ENCODE measurements at regions not wholly inside any gene's neighbourhood (a gene's known extent, or its start where the extent isn't known, plus 50 kb on each side); places are given as distances from the start of the nearest gene placed in this dataset.

DNA sequence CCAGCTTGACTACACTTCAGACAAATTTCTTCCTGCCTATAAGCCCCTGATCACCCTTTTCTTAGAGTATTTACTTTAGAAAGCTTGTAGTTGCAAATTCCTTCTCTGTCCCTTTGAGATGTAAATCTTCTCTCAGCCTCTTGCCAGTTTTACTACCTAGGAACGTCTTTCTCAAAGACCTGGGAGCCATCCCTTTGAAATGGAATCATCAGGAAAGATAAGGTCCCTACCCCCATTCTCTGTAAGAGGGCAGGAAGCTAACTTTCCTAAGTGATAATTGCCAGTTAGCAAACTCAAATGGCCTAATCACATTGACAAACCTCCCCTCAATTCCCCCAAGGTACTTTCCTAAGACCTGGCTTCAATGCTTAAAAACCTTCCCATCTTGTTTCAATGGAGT, 304.5 kb downstream of the MDFIC start:
- no peak overlapping the region for H3K4me2 ChIP-seq (ENCODE audit: low read length)
- no peak overlapping the region for H3K4me3 ChIP-seq (ENCODE audit: low read length)
- no peaks in the 10 kb centered on the region for H3K4me1 ChIP-seq (ENCODE audit: control insufficient read depth, low read length)
- no peaks in the 10 kb centered on the region for H3K9me3 ChIP-seq (ENCODE audit: control insufficient read depth, insufficient read depth, low read length)
- TF ChIP-seq CTCF (IDR thresholded peaks at IDR 0.05; ENCODE audit: low read depth, low read length, poor library complexity, severe bottlenecking) (no peak), EZH2phosphoT487 (IDR thresholded peaks at IDR 0.05; ENCODE audit: borderline replicate concordance, low read length) (no peak)
- H3K79me2 ChIP-seq (ENCODE audit: control insufficient read depth, low read length), result no peaks in the 10 kb centered on the region
- H3K27me3 ChIP-seq (ENCODE audit: control insufficient read depth, low read length), result no peaks in the 10 kb centered on the region
- H3K9me2 ChIP-seq (replicated peaks; ENCODE audit: control insufficient read depth, low read length), result no peaks in the 10 kb centered on the region
- H3F3A ChIP-seq (ENCODE audit: control insufficient read depth, insufficient read depth), result no peaks in the 10 kb centered on the region
- no peaks in the 10 kb centered on the region for H4K20me1 ChIP-seq (ENCODE audit: control insufficient read depth, insufficient read depth, low read depth, low read length)
- no peak overlapping the region for H3K27ac ChIP-seq (ENCODE audit: low read depth, low read length)
- H3K36me3 ChIP-seq (ENCODE audit: control insufficient read depth, low read length), result no peaks in the 10 kb centered on the region

- Histone ChIP-seq H3K79me2 (ENCODE audit: control insufficient read depth, low read length) (no peaks in the 10 kb centered on the region), H3K9me3 (ENCODE audit: control insufficient read depth, insufficient read depth, low read length) (no peaks in the 10 kb centered on the region), H3K36me3 (ENCODE audit: control insufficient read depth, low read length) (no peaks in the 10 kb centered on the region), H3K27ac (ENCODE audit: low read depth, low read length) (no peak overlapping the region), H3F3A (ENCODE audit: control insufficient read depth, insufficient read depth) (no peaks in the 10 kb centered on the region), H4K20me1 (ENCODE audit: control insufficient read depth, insufficient read depth, low read depth, low read length) (no peaks in the 10 kb centered on the region), H3K9me2 (replicated peaks; ENCODE audit: control insufficient read depth, low read length) (no peaks in the 10 kb centered on the region), H3K4me3 (ENCODE audit: low read length) (no peak overlapping the region), H3K4me1 (ENCODE audit: control insufficient read depth, low read length) (no peaks in the 10 kb centered on the region), H3K27me3 (ENCODE audit: control insufficient read depth, low read length) (no peaks in the 10 kb centered on the region), H3K4me2 (ENCODE audit: low read length) (no peak overlapping the region)
- no peak for TF ChIP-seq CTCF (IDR thresholded peaks at IDR 0.05; ENCODE audit: low read depth, low read length, poor library complexity, severe bottlenecking)
- no peak for TF ChIP-seq EZH2phosphoT487 (IDR thresholded peaks at IDR 0.05; ENCODE audit: borderline replicate concordance, low read length)
Observed at GRCh38 chr7:115224922-115225321, 303.0 kb downstream of the MDFIC start.

DNA sequence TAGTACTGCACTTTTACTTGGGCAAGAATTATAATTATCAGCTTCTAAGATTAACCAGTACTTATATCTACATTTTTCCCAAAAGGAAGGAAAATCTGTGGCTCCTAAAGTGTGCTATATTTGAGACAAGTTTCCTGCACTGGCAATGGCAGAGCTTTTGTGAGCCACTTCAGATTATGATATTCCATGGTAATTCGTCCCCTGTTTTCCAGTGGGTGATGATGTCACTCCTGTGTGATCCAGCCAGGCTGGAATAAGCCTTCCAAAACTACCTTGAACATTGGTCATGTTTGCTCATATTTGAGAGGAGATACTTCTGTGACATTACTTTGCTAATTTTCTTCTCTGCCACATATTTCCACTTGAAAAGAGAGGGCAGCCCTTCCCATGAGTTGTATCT, 302.1 kb downstream of the MDFIC start:
- Histone ChIP-seq H3K4me2 (ENCODE audit: low read length) (no peak overlapping the region), H3K4me1 (ENCODE audit: control insufficient read depth, low read length) (no peaks in the 10 kb centered on the region), H4K20me1 (ENCODE audit: control insufficient read depth, insufficient read depth, low read depth, low read length) (no peaks in the 10 kb centered on the region), H3K27me3 (ENCODE audit: control insufficient read depth, low read length) (no peaks in the 10 kb centered on the region), H3K36me3 (ENCODE audit: control insufficient read depth, low read length) (no peaks in the 10 kb centered on the region), H3K9me2 (replicated peaks; ENCODE audit: control insufficient read depth, low read length) (no peaks in the 10 kb centered on the region), H3K4me3 (ENCODE audit: low read length) (no peak overlapping the region), H3K79me2 (ENCODE audit: control insufficient read depth, low read length) (no peaks in the 10 kb centered on the region), H3K27ac (ENCODE audit: low read depth, low read length) (no peak overlapping the region), H3F3A (ENCODE audit: control insufficient read depth, insufficient read depth) (no peaks in the 10 kb centered on the region), H3K9me3 (ENCODE audit: control insufficient read depth, insufficient read depth, low read length) (no peaks in the 10 kb centered on the region)
- TF ChIP-seq CTCF (IDR thresholded peaks at IDR 0.05; ENCODE audit: low read depth, low read length, poor library complexity, severe bottlenecking), result no peak
- TF ChIP-seq EZH2phosphoT487 (IDR thresholded peaks at IDR 0.05; ENCODE audit: borderline replicate concordance, low read length), result no peak

DNA sequence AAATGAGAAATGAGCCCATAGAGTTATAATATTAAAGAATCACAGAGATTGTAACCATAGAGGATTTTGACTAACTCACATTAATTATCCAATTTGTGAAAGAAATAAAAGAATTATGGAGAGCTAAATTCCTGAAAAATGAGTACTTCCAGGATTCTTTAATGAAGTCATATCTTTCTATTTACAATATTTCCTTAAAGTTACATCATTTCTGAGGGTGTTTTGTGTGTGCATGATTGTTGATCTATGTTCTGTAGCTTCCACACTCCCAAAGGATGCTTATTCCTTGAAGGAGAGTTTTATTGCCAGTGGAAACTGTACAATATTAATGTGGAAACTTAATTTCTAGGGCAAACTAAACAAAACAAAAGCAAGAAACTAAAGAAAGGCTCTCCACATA, 299.6 kb downstream of the MDFIC start:
- H3K9me3 ChIP-seq (ENCODE audit: control insufficient read depth, insufficient read depth, low read length), result no peaks in the 10 kb centered on the region
- no peaks in the 10 kb centered on the region for H3K27me3 ChIP-seq (ENCODE audit: control insufficient read depth, low read length)
- no peak overlapping the region for H3K4me3 ChIP-seq (ENCODE audit: low read length)
- TF ChIP-seq CTCF (IDR thresholded peaks at IDR 0.05; ENCODE audit: low read depth, low read length, poor library complexity, severe bottlenecking) (no peak), EZH2phosphoT487 (IDR thresholded peaks at IDR 0.05; ENCODE audit: borderline replicate concordance, low read length) (no peak)
- no peak overlapping the region for H3K27ac ChIP-seq (ENCODE audit: low read depth, low read length)
- H3K9me2 ChIP-seq (replicated peaks; ENCODE audit: control insufficient read depth, low read length), result no peaks in the 10 kb centered on the region
- H3K4me1 ChIP-seq (ENCODE audit: control insufficient read depth, low read length), result no peaks in the 10 kb centered on the region
- H3F3A ChIP-seq (ENCODE audit: control insufficient read depth, insufficient read depth), result no peaks in the 10 kb centered on the region
- H4K20me1 ChIP-seq (ENCODE audit: control insufficient read depth, insufficient read depth, low read depth, low read length), result no peaks in the 10 kb centered on the region
- H3K79me2 ChIP-seq (ENCODE audit: control insufficient read depth, low read length), result no peaks in the 10 kb centered on the region
- no peak overlapping the region for H3K4me2 ChIP-seq (ENCODE audit: low read length)
- no peaks in the 10 kb centered on the region for H3K36me3 ChIP-seq (ENCODE audit: control insufficient read depth, low read length)
